Suprapubic skin (tissue), 4 donors: ENCODE measurements at regions not wholly inside any gene's neighbourhood (a gene's known extent, or its start where the extent isn't known, plus 50 kb on each side); places are given as distances from the start of the nearest gene placed in this dataset.

Experiments
- DNase-seq, 2 donors: peaks; one replicate each; pipeline ENCODE4 v3.0.0-alpha.2; 2019; ENCODE audit warnings: low spot score in 2 of 2
- H3K27ac ChIP-seq: fragments of 200-600 bp; sonication (generic); one replicate; pipeline ENCODE4 v1.5.1; 2019
- H3K27me3 ChIP-seq: fragments of 200-600 bp; sonication (generic); one replicate; pipeline ENCODE4 v1.5.1; 2019
- H3K36me3 ChIP-seq: fragments of 200-600 bp; sonication (generic); one replicate; pipeline ENCODE4 v1.5.1; 2019
- H3K4me1 ChIP-seq: fragments of 200-600 bp; sonication (generic); one replicate; pipeline ENCODE4 v1.5.1; 2019
- H3K4me3 ChIP-seq: fragments of 200-600 bp; sonication (generic); one replicate; pipeline ENCODE4 v1.5.1; 2019; ENCODE audit warnings: mild to moderate bottlenecking
- H3K9me3 ChIP-seq: fragments of 200-600 bp; sonication (generic); one replicate; pipeline ENCODE4 v1.5.1; 2019
- CTCF ChIP-seq, 2 donors: fragments of 200-600 bp in 1 of 2; fragments of 450-650 bp in 1 of 2; sonication (generic) in 1 of 2; IDR thresholded peaks; one replicate each; pipeline ENCODE4 v1.5.1; 2016 to 2019; ENCODE audit warnings: antibody characterized with exemption in 2 of 2, mild to moderate bottlenecking in 1 of 2, moderate library complexity in 1 of 2
- EP300 ChIP-seq: sonication (generic); formaldehyde crosslinking; IDR thresholded peaks from one replicate; pipeline ENCODE4 v1.6.1; 2017; ENCODE audit warnings: antibody characterized with exemption
- POLR2A ChIP-seq, 2 donors: fragments of 450-650 bp; IDR thresholded peaks; one replicate each; pipeline ENCODE4 v1.6.1; 2017; ENCODE audit warnings: antibody characterized with exemption in 2 of 2, mild to moderate bottlenecking in 2 of 2, moderate library complexity in 2 of 2
- POLR2AphosphoS5 ChIP-seq, 3 donors: sonication (generic); formaldehyde crosslinking; IDR thresholded peaks; one replicate each; pipeline ENCODE4 v1.6.1; 2017; ENCODE audit warnings: antibody characterized with exemption in 3 of 3
- WGBS: methylation state at CpG from one replicate; pipeline ENCODE4 v1.1.5; 2018; 5-methylcytosine and 5-hydroxymethylcytosine counted together

GRCh38 chr6:3634280-3634816 lies 117.2 kb downstream of the PXDC1 start:
- H3K36me3 ChIP-seq, result no peaks in the 10 kb centered on the region
- H3K27ac ChIP-seq, result no peak overlapping the region
- DNase-seq, result no peak
- no peaks in the 10 kb centered on the region for H3K4me1 ChIP-seq
- H3K9me3 ChIP-seq, result no peaks in the 10 kb centered on the region
- no peak for TF ChIP-seq CTCF (IDR thresholded peaks at IDR 0.05)
- no peak overlapping the region for H3K4me3 ChIP-seq
- 84% methylated on average over 5 of the region's 5 CpGs for WGBS
- H3K27me3 ChIP-seq, result no peaks in the 10 kb centered on the region

GRCh38 chr6:3633711-3634110 lies 117.8 kb downstream of the PXDC1 start:
- H3K36me3 ChIP-seq, result no peaks in the 10 kb centered on the region
- no peak for DNase-seq
- WGBS, result 89% methylated on average over 4 of the region's 5 CpGs
- TF ChIP-seq EP300, result no peak
- TF ChIP-seq CTCF (IDR thresholded peaks at IDR 0.05), result no peak
- H3K27me3 ChIP-seq, result no peaks in the 10 kb centered on the region
- H3K4me1 ChIP-seq, result no peaks in the 10 kb centered on the region
- H3K9me3 ChIP-seq, result no peaks in the 10 kb centered on the region
- no peak overlapping the region for H3K4me3 ChIP-seq
- no peak overlapping the region for H3K27ac ChIP-seq

GRCh38 chr6:3631877-3632276 lies 119.6 kb downstream of the PXDC1 start:
- Histone ChIP-seq H3K9me3 (no peaks in the 10 kb centered on the region), H3K27me3 (no peaks in the 10 kb centered on the region), H3K27ac (no peak overlapping the region), H3K4me3 (no peak overlapping the region), H3K4me1 (peaks cover 3% of the 10 kb centered on the region), H3K36me3 (no peaks in the 10 kb centered on the region)
- TF ChIP-seq CTCF (IDR thresholded peaks at IDR 0.05) (no peak), EP300 (no peak), POLR2A (IDR thresholded peaks at IDR 0.05) (no peak)
- no peak for DNase-seq
- WGBS, result 96% methylated on average over 7 of the region's 7 CpGs

GRCh38 chr6:3631186-3631585 lies 120.3 kb downstream of the PXDC1 start:
- 93% methylated on average over 3 of the region's 3 CpGs for WGBS
- H3K9me3 ChIP-seq, result no peaks in the 10 kb centered on the region
- H3K36me3 ChIP-seq, result no peaks in the 10 kb centered on the region
- H3K4me1 ChIP-seq, result peaks cover 3% of the 10 kb centered on the region
- DNase-seq, result no peak
- no peaks in the 10 kb centered on the region for H3K27me3 ChIP-seq
- H3K4me3 ChIP-seq, result no peak overlapping the region
- no peak for TF ChIP-seq EP300
- H3K27ac ChIP-seq, result no peak overlapping the region

DNA sequence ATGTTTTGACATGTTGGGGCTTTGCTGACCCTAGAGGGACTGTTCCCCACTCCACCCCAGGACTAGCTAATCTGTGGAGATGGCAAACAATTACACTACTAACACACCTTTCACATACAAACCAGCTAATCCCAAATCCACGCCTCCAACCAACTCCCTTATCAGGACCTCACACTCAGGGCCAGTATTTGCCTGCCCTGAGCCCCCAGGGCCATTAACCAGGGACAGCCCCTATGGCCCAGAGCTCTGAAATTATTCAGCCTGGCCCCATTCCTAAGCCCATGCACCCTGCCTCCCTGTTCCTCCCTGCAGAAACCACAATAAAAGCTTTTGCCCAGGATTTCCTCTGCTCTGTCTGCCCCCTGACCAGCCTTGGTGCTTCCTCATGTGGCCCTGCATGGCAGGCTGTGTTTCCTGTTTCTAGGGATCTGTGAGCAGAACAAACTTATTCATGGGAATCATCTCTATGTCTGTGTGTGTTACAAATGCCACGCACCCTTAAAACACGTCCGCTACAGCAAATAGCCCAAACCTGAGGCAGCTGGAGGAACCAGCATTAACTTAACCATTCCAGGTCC lies 121.2 kb downstream of the PXDC1 start:
- Histone ChIP-seq H3K4me1 (peaks cover 3% of the 10 kb centered on the region), H3K9me3 (no peaks in the 10 kb centered on the region), H3K27ac (no peak overlapping the region), H3K4me3 (no peak overlapping the region), H3K27me3 (no peaks in the 10 kb centered on the region), H3K36me3 (no peaks in the 10 kb centered on the region)
- no peak for TF ChIP-seq POLR2AphosphoS5 (IDR thresholded peaks at IDR 0.05)
- TF ChIP-seq POLR2A (IDR thresholded peaks at IDR 0.05), result no peak
- TF ChIP-seq EP300, result no peak
- no peak for TF ChIP-seq CTCF (IDR thresholded peaks at IDR 0.05)
- WGBS, result 90% methylated on average over 4 of the region's 4 CpGs
- DNase-seq, result no peak
